ENCODE measurements at regions not wholly inside any gene's neighbourhood (a gene's known extent, or its start where the extent isn't known, plus 50 kb on each side); places are given as distances from the start of the nearest gene placed in this dataset.

DNA sequence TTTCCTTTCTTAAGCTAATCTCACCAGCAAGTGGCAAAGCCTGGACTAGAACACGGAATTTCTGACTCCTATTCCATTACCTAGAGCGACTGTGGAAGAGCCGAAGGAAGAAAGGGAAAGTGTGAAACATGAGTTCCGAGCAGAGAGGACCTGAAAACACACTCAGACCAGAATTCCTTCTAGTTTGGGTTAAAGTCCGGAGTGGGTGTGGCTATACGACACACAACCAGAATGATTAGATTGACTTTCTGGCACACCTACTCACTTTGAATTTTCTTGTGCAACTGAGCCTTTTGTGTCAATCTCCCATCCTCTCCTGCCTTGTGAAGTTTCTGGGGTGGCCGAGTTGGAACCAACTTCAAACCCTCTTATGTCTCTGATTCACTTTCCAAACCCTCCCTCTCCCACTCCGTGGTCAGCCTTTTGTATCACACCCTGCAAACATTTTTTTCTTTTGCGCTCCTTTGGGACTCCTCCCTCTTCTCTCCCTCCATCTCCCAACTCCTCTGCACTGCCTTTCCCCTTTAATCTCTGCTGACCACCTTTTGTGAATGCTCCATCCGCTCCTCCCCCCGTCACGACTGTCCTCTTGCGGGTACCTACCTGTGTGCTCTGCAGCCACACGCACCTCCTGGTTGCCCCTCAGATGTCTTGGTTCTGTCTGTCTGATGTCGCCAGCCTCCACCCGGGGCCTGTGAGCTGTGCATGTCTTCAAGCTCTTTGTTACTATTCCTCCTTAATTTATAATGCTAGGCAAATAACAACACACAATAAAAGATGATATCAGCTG lies 86.3 kb upstream of the BLID start:
- TF ChIP-seq TAF1 (IDR thresholded peaks at IDR 0.05; ENCODE audit: low read depth) (no peak), CEBPB (IDR thresholded peaks at IDR 0.05) (no peak), YY1 (IDR thresholded peaks at IDR 0.05; ENCODE audit: low read depth) (no peak), FOXM1 (IDR thresholded peaks at IDR 0.05; ENCODE audit: borderline replicate concordance, low read depth) (no peak), MAX (IDR thresholded peaks at IDR 0.05) (no peak), NFIC (IDR thresholded peaks at IDR 0.05) (no peak), EP300 (IDR thresholded peaks at IDR 0.05; ENCODE audit: borderline replicate concordance) (no peak), TCF12 (IDR thresholded peaks at IDR 0.05; ENCODE audit: low read depth) (no peak), ZBTB7A (IDR thresholded peaks at IDR 0.05; ENCODE audit: low read depth) (no peak), RAD21 (IDR thresholded peaks at IDR 0.05; ENCODE audit: low read depth) (no peak), EGR1 (IDR thresholded peaks at IDR 0.05) (no peak), TEAD4 (IDR thresholded peaks at IDR 0.05) (no peak), CREB1 (IDR thresholded peaks at IDR 0.05; ENCODE audit: low read depth) (no peak)
- TF ChIP-seq, protein P1, sequence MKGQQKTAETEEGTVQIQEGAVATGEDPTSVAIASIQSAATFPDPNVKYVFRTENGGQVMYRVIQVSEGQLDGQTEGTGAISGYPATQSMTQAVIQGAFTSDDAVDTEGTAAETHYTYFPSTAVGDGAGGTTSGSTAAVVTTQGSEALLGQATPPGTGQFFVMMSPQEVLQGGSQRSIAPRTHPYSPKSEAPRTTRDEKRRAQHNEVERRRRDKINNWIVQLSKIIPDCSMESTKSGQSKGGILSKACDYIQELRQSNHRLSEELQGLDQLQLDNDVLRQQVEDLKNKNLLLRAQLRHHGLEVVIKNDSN (IDR thresholded peaks at IDR 0.05), result no peak
- TF ChIP-seq, protein P2, sequence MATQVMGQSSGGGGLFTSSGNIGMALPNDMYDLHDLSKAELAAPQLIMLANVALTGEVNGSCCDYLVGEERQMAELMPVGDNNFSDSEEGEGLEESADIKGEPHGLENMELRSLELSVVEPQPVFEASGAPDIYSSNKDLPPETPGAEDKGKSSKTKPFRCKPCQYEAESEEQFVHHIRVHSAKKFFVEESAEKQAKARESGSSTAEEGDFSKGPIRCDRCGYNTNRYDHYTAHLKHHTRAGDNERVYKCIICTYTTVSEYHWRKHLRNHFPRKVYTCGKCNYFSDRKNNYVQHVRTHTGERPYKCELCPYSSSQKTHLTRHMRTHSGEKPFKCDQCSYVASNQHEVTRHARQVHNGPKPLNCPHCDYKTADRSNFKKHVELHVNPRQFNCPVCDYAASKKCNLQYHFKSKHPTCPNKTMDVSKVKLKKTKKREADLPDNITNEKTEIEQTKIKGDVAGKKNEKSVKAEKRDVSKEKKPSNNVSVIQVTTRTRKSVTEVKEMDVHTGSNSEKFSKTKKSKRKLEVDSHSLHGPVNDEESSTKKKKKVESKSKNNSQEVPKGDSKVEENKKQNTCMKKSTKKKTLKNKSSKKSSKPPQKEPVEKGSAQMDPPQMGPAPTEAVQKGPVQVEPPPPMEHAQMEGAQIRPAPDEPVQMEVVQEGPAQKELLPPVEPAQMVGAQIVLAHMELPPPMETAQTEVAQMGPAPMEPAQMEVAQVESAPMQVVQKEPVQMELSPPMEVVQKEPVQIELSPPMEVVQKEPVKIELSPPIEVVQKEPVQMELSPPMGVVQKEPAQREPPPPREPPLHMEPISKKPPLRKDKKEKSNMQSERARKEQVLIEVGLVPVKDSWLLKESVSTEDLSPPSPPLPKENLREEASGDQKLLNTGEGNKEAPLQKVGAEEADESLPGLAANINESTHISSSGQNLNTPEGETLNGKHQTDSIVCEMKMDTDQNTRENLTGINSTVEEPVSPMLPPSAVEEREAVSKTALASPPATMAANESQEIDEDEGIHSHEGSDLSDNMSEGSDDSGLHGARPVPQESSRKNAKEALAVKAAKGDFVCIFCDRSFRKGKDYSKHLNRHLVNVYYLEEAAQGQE (IDR thresholded peaks at IDR 0.05; ENCODE audit: low read depth), result no peak

DNA sequence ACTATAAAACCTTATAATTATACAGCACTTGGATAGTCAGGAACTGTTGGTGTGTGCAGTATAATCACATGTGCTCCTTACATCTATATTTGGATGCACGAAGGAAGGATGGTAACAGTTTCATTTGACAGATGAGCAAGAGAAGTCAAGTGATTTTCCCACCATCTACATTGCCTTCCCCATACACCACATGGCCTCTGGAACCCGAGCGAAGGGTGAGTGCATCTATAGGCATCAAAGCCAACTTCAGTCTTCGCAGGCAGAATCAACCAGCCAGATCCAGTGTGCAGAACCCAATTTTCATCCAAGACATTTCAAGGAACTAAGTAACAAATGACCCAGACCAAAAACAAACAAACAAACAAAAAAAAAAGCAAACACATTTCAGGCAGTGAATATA lies 85.1 kb upstream of the BLID start:
- TF ChIP-seq TCF12 (IDR thresholded peaks at IDR 0.05; ENCODE audit: low read depth) (no peak), NFIC (IDR thresholded peaks at IDR 0.05) (no peak), EP300 (IDR thresholded peaks at IDR 0.05; ENCODE audit: borderline replicate concordance) (no peak), RAD21 (IDR thresholded peaks at IDR 0.05; ENCODE audit: low read depth) (no peak), CREB1 (IDR thresholded peaks at IDR 0.05; ENCODE audit: low read depth) (no peak), FOXM1 (IDR thresholded peaks at IDR 0.05; ENCODE audit: borderline replicate concordance, low read depth) (no peak), TAF1 (IDR thresholded peaks at IDR 0.05; ENCODE audit: low read depth) (no peak), MAX (IDR thresholded peaks at IDR 0.05) (no peak), EGR1 (IDR thresholded peaks at IDR 0.05) (no peak), TEAD4 (IDR thresholded peaks at IDR 0.05) (no peak), YY1 (IDR thresholded peaks at IDR 0.05; ENCODE audit: low read depth) (no peak), CEBPB (IDR thresholded peaks at IDR 0.05) (no peak), ZBTB7A (IDR thresholded peaks at IDR 0.05; ENCODE audit: low read depth) (no peak)
- TF ChIP-seq, protein P1 (IDR thresholded peaks at IDR 0.05), result no peak
- TF ChIP-seq, protein P2 (IDR thresholded peaks at IDR 0.05; ENCODE audit: low read depth), result no peak

GRCh38 chr11:122199661-122200060 lies 83.6 kb upstream of the BLID start:
- TF ChIP-seq TCF12 (IDR thresholded peaks at IDR 0.05; ENCODE audit: low read depth) (no peak), NFIC (IDR thresholded peaks at IDR 0.05) (peak; percentile 44; the same call in 1 of the 2 replicates)

GRCh38 chr11:122198291-122198983 lies 82.4 kb upstream of the BLID start:
- no peak for TF ChIP-seq FOXM1 (IDR thresholded peaks at IDR 0.05; ENCODE audit: borderline replicate concordance, low read depth)
- no peak for TF ChIP-seq TCF12 (IDR thresholded peaks at IDR 0.05; ENCODE audit: low read depth)
- TF ChIP-seq MAX (IDR thresholded peaks at IDR 0.05), result no peak
- TF ChIP-seq, protein P2 (IDR thresholded peaks at IDR 0.05; ENCODE audit: low read depth), result no peak
- TF ChIP-seq ZBTB7A (IDR thresholded peaks at IDR 0.05; ENCODE audit: low read depth), result no peak
- TF ChIP-seq TAF1 (IDR thresholded peaks at IDR 0.05; ENCODE audit: low read depth), result no peak
- TF ChIP-seq RAD21 (IDR thresholded peaks at IDR 0.05; ENCODE audit: low read depth), result no peak
- TF ChIP-seq, protein P1 (IDR thresholded peaks at IDR 0.05), result no peak
- TF ChIP-seq CEBPB (IDR thresholded peaks at IDR 0.05), result no peak
- TF ChIP-seq NFIC (IDR thresholded peaks at IDR 0.05), result no peak
- TF ChIP-seq YY1 (IDR thresholded peaks at IDR 0.05; ENCODE audit: low read depth), result no peak
- TF ChIP-seq EP300 (IDR thresholded peaks at IDR 0.05; ENCODE audit: borderline replicate concordance), result no peak
- no peak for TF ChIP-seq TEAD4 (IDR thresholded peaks at IDR 0.05)
- TF ChIP-seq EGR1 (IDR thresholded peaks at IDR 0.05), result no peak
- TF ChIP-seq CREB1 (IDR thresholded peaks at IDR 0.05; ENCODE audit: low read depth), result no peak
